H1 (cell line): ENCODE measurements at regions not wholly inside any gene's neighbourhood (a gene's known extent, or its start where the extent isn't known, plus 50 kb on each side); places are given as distances from the start of the nearest gene placed in this dataset.

Source experiments
- CTCF ChIA-PET: fragments of 300-600 bp; sonication (Branson Sonifier 250); formaldehyde crosslinking; loops from one replicate; lab custom pipeline; 2021; ENCODE audit not compliant: partially characterized antibody; lab: Charles Lee
- POLR2A ChIA-PET: fragments of 300-600 bp; sonication (Branson Sonifier 250); formaldehyde crosslinking; loops from one replicate; lab custom pipeline; 2021; ENCODE audit warnings: inconsistent platforms; ENCODE audit not compliant: partially characterized antibody; lab: Charles Lee
- DNase-seq, 2 experiments: peaks; one replicate each; pipeline versions ENCODE4 v3.0.0 to v3.0.0-alpha.2; 2010 to 2022; ENCODE audit warnings: low spot score in 2 of 2, low read depth in 1 of 2, mixed read lengths in 1 of 2
- FAIRE-seq: peaks from 2 replicates; lab custom pipeline; 2011; peaks lifted over from hg19 to GRCh38; lab: Jason Lieb, UNC
- H2AFZ ChIP-seq: 2 replicates; pipeline ENCODE4 v1.8.1; 2012; ENCODE audit warnings: low read length, inconsistent platforms
- H2AK5ac ChIP-seq: 2 replicates; pipeline ENCODE4 v1.6.1; 2013; ENCODE audit warnings: low read depth, low read length
- H2BK120ac ChIP-seq: replicated peaks from 2 replicates; pipeline ENCODE3; 2013; ENCODE audit warnings: low read depth, low read length, inconsistent platforms
- H2BK12ac ChIP-seq: 2 replicates; pipeline ENCODE4 v1.6.1; 2013; ENCODE audit warnings: low read depth, low read length
- H2BK15ac ChIP-seq: 2 replicates; pipeline ENCODE4 v1.6.1; 2013; ENCODE audit warnings: low read length
- H2BK20ac ChIP-seq: 2 replicates; pipeline ENCODE4 v1.6.1; 2013; ENCODE audit warnings: low read length
- H2BK5ac ChIP-seq: 2 replicates; pipeline ENCODE4 v1.6.1; 2013; ENCODE audit warnings: low read depth, low read length
- H3K14ac ChIP-seq: 2 replicates; pipeline ENCODE4 v1.6.1; 2013; ENCODE audit warnings: inconsistent platforms; ENCODE audit not compliant: insufficient read length
- H3K18ac ChIP-seq: 2 replicates; pipeline ENCODE4 v1.6.1; 2013; ENCODE audit warnings: low read length; ENCODE audit errors: extremely low read depth
- H3K23ac ChIP-seq: 2 replicates; pipeline ENCODE4 v1.6.1; 2013; ENCODE audit warnings: inconsistent platforms; ENCODE audit not compliant: insufficient read length
- H3K23me2 ChIP-seq: 2 replicates; pipeline ENCODE4 v1.6.1; 2013; ENCODE audit warnings: low read depth, low read length
- H3K27ac ChIP-seq: 2 replicates; pipeline ENCODE4 v1.6.1; 2011; ENCODE audit warnings: low read depth, low read length, inconsistent platforms
- H3K27me3 ChIP-seq, 4 experiments: replicated peaks in 1 of 4; 1 replicate in 1 of 4; 2 replicates in 3 of 4; pipeline versions ENCODE4 v1.6.1 to v1.8.1; 2011 to 2013; ENCODE audit warnings: low read length in 3 of 4, mild to moderate bottlenecking in 3 of 4, inconsistent platforms in 2 of 4, mixed read lengths in 2 of 4, moderate library complexity in 1 of 4; ENCODE audit not compliant: control insufficient read depth in 3 of 4, insufficient read depth in 3 of 4; ENCODE audit errors: extremely low read depth in 1 of 4
- H3K36me3 ChIP-seq, 4 experiments: 2 replicates each; pipeline versions ENCODE4 v1.6.1 to v1.8.1; 2011 to 2013; ENCODE audit warnings: mild to moderate bottlenecking in 4 of 4, low read length in 3 of 4, moderate library complexity in 2 of 4, control low read depth in 1 of 4, inconsistent platforms in 1 of 4; ENCODE audit not compliant: insufficient read depth in 4 of 4, control insufficient read depth in 2 of 4
- H3K4ac ChIP-seq: replicated peaks from 2 replicates; pipeline ENCODE3; 2013; ENCODE audit warnings: low read length, low read depth, mixed read lengths, inconsistent platforms; ENCODE audit not compliant: insufficient read length
- H3K4me1 ChIP-seq, 4 experiments: replicated peaks in 1 of 4; 1 replicate in 1 of 4; 2 replicates in 3 of 4; pipeline versions ENCODE4 v1.6.1 to v1.8.1; 2011 to 2013; ENCODE audit warnings: low read length in 3 of 4, inconsistent platforms in 2 of 4, mixed read lengths in 1 of 4; ENCODE audit not compliant: insufficient read depth in 4 of 4, control insufficient read depth in 3 of 4
- H3K4me2 ChIP-seq, 2 experiments: 2 replicates each; pipeline versions ENCODE4 v1.6.1 to v1.8.1; 2011 to 2013; ENCODE audit warnings: low read depth in 2 of 2, low read length in 2 of 2, control low read depth in 1 of 2, inconsistent platforms in 1 of 2, mild to moderate bottlenecking in 1 of 2; ENCODE audit not compliant: insufficient read depth in 1 of 2
- H3K4me3 ChIP-seq, 4 experiments: fragments of 200-600, 300-600 bp in 1 of 4; sonication (generic), shearing (Covaris generic), sonication (Bioruptor Twin) in 1 of 4; 2 replicates each; pipeline versions ENCODE4 v1.5.1 to v1.8.1; 2011 to 2016; ENCODE audit warnings: low read length in 4 of 4, low read depth in 3 of 4, control low read depth in 2 of 4, inconsistent platforms in 2 of 4, mild to moderate bottlenecking in 2 of 4, mixed read lengths in 1 of 4, moderate library complexity in 1 of 4; ENCODE audit not compliant: insufficient read depth in 2 of 4; ENCODE audit errors: extremely low read depth in 1 of 4
- H3K56ac ChIP-seq: replicated peaks from 2 replicates; pipeline ENCODE3; 2013; ENCODE audit warnings: low read depth, mild to moderate bottlenecking, mixed read lengths, low read length, inconsistent platforms; ENCODE audit not compliant: insufficient read length
- H3K79me1 ChIP-seq: 2 replicates; pipeline ENCODE4 v1.6.1; 2013; ENCODE audit warnings: low read depth, low read length, control low read depth
- H3K79me2 ChIP-seq, 2 experiments: 2 replicates each; pipeline versions ENCODE4 v1.6.1 to v1.8.1; 2012 to 2013; ENCODE audit warnings: low read length in 2 of 2, mild to moderate bottlenecking in 2 of 2, inconsistent platforms in 1 of 2; ENCODE audit not compliant: insufficient read depth in 2 of 2, control insufficient read depth in 1 of 2
- H3K9ac ChIP-seq, 4 experiments: replicated peaks in 1 of 4; 1 replicate in 1 of 4; 2 replicates in 3 of 4; pipeline versions ENCODE4 v1.6.1 to v1.8.1; 2011 to 2013; ENCODE audit warnings: low read depth in 3 of 4, low read length in 3 of 4, control low read depth in 2 of 4, mild to moderate bottlenecking in 2 of 4, moderate library complexity in 2 of 4, inconsistent platforms in 1 of 4; ENCODE audit errors: extremely low read depth in 1 of 4
- H3K9me3 ChIP-seq, 2 experiments: 2 replicates each; pipeline versions ENCODE4 v1.6.1 to v1.8.1; 2012 to 2013; ENCODE audit warnings: mild to moderate bottlenecking in 2 of 2, moderate library complexity in 2 of 2, control low read depth in 1 of 2, inconsistent platforms in 1 of 2, low read depth in 1 of 2, low read length in 1 of 2, mixed read lengths in 1 of 2; ENCODE audit not compliant: insufficient read depth in 2 of 2
- H4K20me1 ChIP-seq, 2 experiments: replicated peaks in 1 of 2; 2 replicates each; pipeline versions ENCODE3 to v1.8.1; 2011 to 2013; ENCODE audit warnings: inconsistent platforms in 2 of 2, low read length in 2 of 2, mild to moderate bottlenecking in 1 of 2; ENCODE audit not compliant: insufficient read depth in 2 of 2, control insufficient read depth in 1 of 2
- H4K5ac ChIP-seq: 2 replicates; pipeline ENCODE4 v1.6.1; 2013; ENCODE audit warnings: low read length, low read depth, mixed read lengths, inconsistent platforms; ENCODE audit not compliant: insufficient read length
- H4K8ac ChIP-seq: 2 replicates; pipeline ENCODE4 v1.8.0; 2013; ENCODE audit warnings: mild to moderate bottlenecking, moderate library complexity, low read length, inconsistent platforms; ENCODE audit not compliant: insufficient read depth; ENCODE audit errors: extremely low read depth
- H4K91ac ChIP-seq: replicated peaks from 2 replicates; pipeline ENCODE3; 2013; ENCODE audit warnings: low read length, mixed read lengths, inconsistent platforms; ENCODE audit not compliant: insufficient read length
- ATF3 ChIP-seq: IDR thresholded peaks from 2 replicates; pipeline ENCODE4 v1.6.1; 2011; ENCODE audit warnings: low read depth, mild to moderate bottlenecking, low read length; ENCODE audit not compliant: insufficient read depth
- CTBP2 ChIP-seq: IDR thresholded peaks from 2 replicates; pipeline ENCODE4 v1.7.0; 2011; ENCODE audit warnings: borderline replicate concordance, mild to moderate bottlenecking, moderate library complexity, mixed read lengths, low read length; ENCODE audit not compliant: insufficient read depth, insufficient read length
- EZH2 ChIP-seq: fragments of 200-600 bp; sonication (generic); IDR thresholded peaks from 2 replicates; pipeline ENCODE4 v1.7.1; 2012; ENCODE audit warnings: low read depth, mild to moderate bottlenecking, moderate library complexity, low read length, inconsistent platforms; ENCODE audit not compliant: severe bottlenecking
- FOSL1 ChIP-seq: IDR thresholded peaks from 2 replicates; pipeline ENCODE4 v1.6.1; 2011; ENCODE audit warnings: mild to moderate bottlenecking, low read depth, low read length, moderate library complexity; ENCODE audit not compliant: insufficient read depth
- HDAC2 ChIP-seq, 2 experiments: fragments of 300-600 bp in 1 of 2; sonication (generic) in 1 of 2; IDR thresholded peaks; 2 replicates each; pipeline ENCODE4 v1.6.1; 2011 to 2012; ENCODE audit warnings: low read depth in 2 of 2, low read length in 2 of 2, mild to moderate bottlenecking in 2 of 2, moderate library complexity in 2 of 2, borderline replicate concordance in 1 of 2, inconsistent platforms in 1 of 2
- KDM1A ChIP-seq: fragments of 200-600, 300-600 bp; sonication (generic); IDR thresholded peaks from 2 replicates; pipeline ENCODE4 v1.7.1; 2016; ENCODE audit warnings: mild to moderate bottlenecking, low read length, borderline replicate concordance
- KDM5A ChIP-seq: fragments of 200-600 bp; IDR thresholded peaks from 2 replicates; pipeline ENCODE4 v1.7.1; 2012; ENCODE audit warnings: mild to moderate bottlenecking, low read length, inconsistent platforms, mixed read lengths
- NRF1 ChIP-seq: IDR thresholded peaks from 2 replicates; pipeline ENCODE4 v1.6.1; 2011; ENCODE audit warnings: mild to moderate bottlenecking, low read depth, low read length, improper control_type of control experiment
- PHF8 ChIP-seq: fragments of 200-600 bp; sonication (generic); conservative IDR thresholded peaks from 2 replicates; pipeline ENCODE4 v1.7.1; 2012; ENCODE audit warnings: low read depth, mild to moderate bottlenecking, inconsistent platforms, low read length, moderate library complexity
- SP1 ChIP-seq: IDR thresholded peaks from 2 replicates; pipeline ENCODE4 v1.6.1; 2011; ENCODE audit warnings: low read depth, low read length
- TAF7 ChIP-seq: optimal IDR thresholded peaks from 2 replicates; pipeline ENCODE3; 2011; ENCODE audit warnings: low read depth, mild to moderate bottlenecking, inconsistent platforms, low read length, moderate library complexity, borderline replicate concordance
- TBP ChIP-seq: IDR thresholded peaks from 2 replicates; pipeline ENCODE4 v1.6.1; 2011; ENCODE audit warnings: low read depth, low read length, improper control_type of control experiment
- USF2 ChIP-seq: IDR thresholded peaks from 2 replicates; pipeline ENCODE4 v1.6.1; 2011; ENCODE audit warnings: low read length, improper control_type of control experiment
- WGBS, 2 experiments: shearing (Covaris generic) in 1 of 2; methylation state at CpG; one replicate each; pipeline versions ENCODE4 v1.1.6 to v1.1.7; 2013 to 2015; ENCODE audit warnings: low lambda C conversion rate in 2 of 2, mixed read lengths in 2 of 2, inconsistent platforms in 1 of 2, low coverage in 1 of 2, missing lambda C conversion rate in 1 of 2; ENCODE audit not compliant: insufficient replicate concordance in 2 of 2, insufficient coverage in 1 of 2, insufficient read length in 1 of 2; ENCODE audit errors: extremely low coverage in 1 of 2, missing lambda C conversion rate in 1 of 2; 5-methylcytosine and 5-hydroxymethylcytosine counted together

- H2BK15ac ChIP-seq, result no peak overlapping the region
- H2BK5ac ChIP-seq, result no peak overlapping the region
- CTCF ChIA-PET, result no interaction called here
- no peaks in the 10 kb centered on the region for H3K9me3 ChIP-seq
- no peak overlapping the region for H2BK20ac ChIP-seq
- H3K23ac ChIP-seq, result no peak overlapping the region
- no peak for FAIRE-seq
- no peak for DNase-seq
- H3K27me3 ChIP-seq, result no peaks in the 10 kb centered on the region
- H3K56ac ChIP-seq, result no peak overlapping the region
- H2BK12ac ChIP-seq, result no peak overlapping the region
- no peaks in the 10 kb centered on the region for H3K79me1 ChIP-seq
- no peaks in the 10 kb centered on the region for H3K36me3 ChIP-seq
- no peak overlapping the region for H2BK120ac ChIP-seq
- H3K18ac ChIP-seq, result no peak overlapping the region
- H3K4ac ChIP-seq, result no peak overlapping the region
- no peaks in the 10 kb centered on the region for H4K20me1 ChIP-seq
- H2AFZ ChIP-seq, result no peak overlapping the region
- no peak overlapping the region for H3K9ac ChIP-seq
- H4K8ac ChIP-seq, result no peak overlapping the region
- no peak overlapping the region for H3K4me2 ChIP-seq
- no peak overlapping the region for H3K4me3 ChIP-seq
- POLR2A ChIA-PET, result no interaction called here
- H3K27ac ChIP-seq, result no peak overlapping the region
- 94% methylated on average over 7 of the region's 7 CpGs; no CpG with 5 or more reads in 1 of the 2 experiments for WGBS, 2 experiments
- no peaks in the 10 kb centered on the region for H3K79me2 ChIP-seq
- H3K23me2 ChIP-seq, result no peaks in the 10 kb centered on the region
- no peak overlapping the region for H3K14ac ChIP-seq
- no peak overlapping the region for H2AK5ac ChIP-seq
- H4K91ac ChIP-seq, result no peak overlapping the region
- no peaks in the 10 kb centered on the region for H3K4me1 ChIP-seq
- H4K5ac ChIP-seq, result no peak overlapping the region
- TF ChIP-seq ATF3 (no peak), NRF1 (no peak), TBP (no peak), KDM5A (no peak), CTBP2 (no peak), USF2 (no peak), HDAC2 (IDR thresholded peaks at IDR 0.05; ENCODE audit: borderline replicate concordance in 1 of 2, low read depth in 2 of 2, low read length in 2 of 2) (no peak), TAF7 (no peak), KDM1A (no peak), FOSL1 (no peak), EZH2 (no peak), SP1 (no peak), PHF8 (no peak)
Measured at GRCh38 chr20:20992277-20992676, 113.9 kb downstream of the LINC00237 start.
